ENCODE measurements at regions not wholly inside any gene's neighbourhood (a gene's known extent, or its start where the extent isn't known, plus 50 kb on each side); places are given as distances from the start of the nearest gene placed in this dataset.

GRCh38 chr10:65335311-65335710 is 1590.5 kb upstream of the LRRTM3 start:
- DNase-seq (ENCODE audit: low read depth) = no peak

- peak; percentile 12 for DNase-seq (ENCODE audit: low read depth)
Measured at GRCh38 chr10:65340340-65340739, 1585.5 kb upstream of the LRRTM3 start.

GRCh38 chr10:65341323-65341925 is 1584.4 kb upstream of the LRRTM3 start:
- DNase-seq (ENCODE audit: low read depth) = peak; percentile 95

GRCh38 chr10:65342245-65342644 is 1583.6 kb upstream of the LRRTM3 start:
- peak; percentile 52 for DNase-seq (ENCODE audit: low read depth)

GRCh38 chr10:65346466-65346865 is 1579.4 kb upstream of the LRRTM3 start:
- no peak for DNase-seq (ENCODE audit: low read depth)

GRCh38 chr10:65348637-65349036 is 1577.2 kb upstream of the LRRTM3 start:
- no peak for DNase-seq (ENCODE audit: low read depth)

- no peak for DNase-seq (ENCODE audit: low read depth)
Measured at GRCh38 chr10:65350611-65351010, 1575.2 kb upstream of the LRRTM3 start.

GRCh38 chr10:65355141-65355680 is 1570.6 kb upstream of the LRRTM3 start:
- DNase-seq (ENCODE audit: low read depth) = no peak

- peak; percentile 46 for DNase-seq (ENCODE audit: low read depth)
Measured at GRCh38 chr10:65358565-65358964, 1567.3 kb upstream of the LRRTM3 start.

GRCh38 chr10:65360497-65360896 is 1565.3 kb upstream of the LRRTM3 start:
- no peak for DNase-seq (ENCODE audit: low read depth)

GRCh38 chr10:65365878-65366277 is 1560.0 kb upstream of the LRRTM3 start:
- DNase-seq (ENCODE audit: low read depth) = no peak

GRCh38 chr10:65367706-65368105 is 1558.1 kb upstream of the LRRTM3 start:
- DNase-seq (ENCODE audit: low read depth) = no peak

- no peak for DNase-seq (ENCODE audit: low read depth)
Measured at GRCh38 chr10:65375528-65375927, 1550.3 kb upstream of the LRRTM3 start.

GRCh38 chr10:65377687-65378086 is 1548.1 kb upstream of the LRRTM3 start:
- peak; percentile 42 for DNase-seq (ENCODE audit: low read depth)

- DNase-seq (ENCODE audit: low read depth) = peak; percentile 68
Measured at GRCh38 chr10:65394502-65395297, 1531.1 kb upstream of the LRRTM3 start.

- no peak for DNase-seq (ENCODE audit: low read depth)
Measured at GRCh38 chr10:65395631-65396030, 1530.2 kb upstream of the LRRTM3 start.

GRCh38 chr10:65396997-65397396 is 1528.8 kb upstream of the LRRTM3 start:
- DNase-seq (ENCODE audit: low read depth) = no peak

GRCh38 chr10:65408401-65408800 is 1517.4 kb upstream of the LRRTM3 start:
- no peak for DNase-seq (ENCODE audit: low read depth)

GRCh38 chr10:65413001-65413400 is 1512.8 kb upstream of the LRRTM3 start:
- no peak for DNase-seq (ENCODE audit: low read depth)

GRCh38 chr10:65415318-65415717 is 1510.5 kb upstream of the LRRTM3 start:
- DNase-seq (ENCODE audit: low read depth) = no peak

- DNase-seq (ENCODE audit: low read depth) = peak; percentile 9
Measured at GRCh38 chr10:65416094-65416493, 1509.7 kb upstream of the LRRTM3 start.

- DNase-seq (ENCODE audit: low read depth) = peak; percentile 57
Measured at GRCh38 chr10:65419629-65420028, 1506.2 kb upstream of the LRRTM3 start.

- no peak for DNase-seq (ENCODE audit: low read depth)
Measured at GRCh38 chr10:65423043-65423442, 1502.8 kb upstream of the LRRTM3 start.

Data from LHCN-M2 (cell line).